ENCODE measurements at regions not wholly inside any gene's neighbourhood (a gene's known extent, or its start where the extent isn't known, plus 50 kb on each side); places are given as distances from the start of the nearest gene placed in this dataset.

GRCh38 chr6:48747040-48747439 is 636.0 kb upstream of the PTCHD4 start:
- no peak for TF ChIP-seq POLR2A (IDR thresholded peaks at IDR 0.05; ENCODE audit: low read depth, low read length)
- no peak for TF ChIP-seq TAF1 (IDR thresholded peaks at IDR 0.05; ENCODE audit: borderline replicate concordance, low read depth, low read length)
